HG03432 (cell line): ENCODE measurements at regions not wholly inside any gene's neighbourhood (a gene's known extent, or its start where the extent isn't known, plus 50 kb on each side); places are given as distances from the start of the nearest gene placed in this dataset.

Source experiments
- ATAC-seq: cut with Tn5 transposase; IDR thresholded peaks from one replicate; pipeline ENCODE4 v1.9.1; 2021; ENCODE audit warnings: mild to moderate bottlenecking, moderate library complexity; ENCODE audit not compliant: unreplicated experiment

DNA sequence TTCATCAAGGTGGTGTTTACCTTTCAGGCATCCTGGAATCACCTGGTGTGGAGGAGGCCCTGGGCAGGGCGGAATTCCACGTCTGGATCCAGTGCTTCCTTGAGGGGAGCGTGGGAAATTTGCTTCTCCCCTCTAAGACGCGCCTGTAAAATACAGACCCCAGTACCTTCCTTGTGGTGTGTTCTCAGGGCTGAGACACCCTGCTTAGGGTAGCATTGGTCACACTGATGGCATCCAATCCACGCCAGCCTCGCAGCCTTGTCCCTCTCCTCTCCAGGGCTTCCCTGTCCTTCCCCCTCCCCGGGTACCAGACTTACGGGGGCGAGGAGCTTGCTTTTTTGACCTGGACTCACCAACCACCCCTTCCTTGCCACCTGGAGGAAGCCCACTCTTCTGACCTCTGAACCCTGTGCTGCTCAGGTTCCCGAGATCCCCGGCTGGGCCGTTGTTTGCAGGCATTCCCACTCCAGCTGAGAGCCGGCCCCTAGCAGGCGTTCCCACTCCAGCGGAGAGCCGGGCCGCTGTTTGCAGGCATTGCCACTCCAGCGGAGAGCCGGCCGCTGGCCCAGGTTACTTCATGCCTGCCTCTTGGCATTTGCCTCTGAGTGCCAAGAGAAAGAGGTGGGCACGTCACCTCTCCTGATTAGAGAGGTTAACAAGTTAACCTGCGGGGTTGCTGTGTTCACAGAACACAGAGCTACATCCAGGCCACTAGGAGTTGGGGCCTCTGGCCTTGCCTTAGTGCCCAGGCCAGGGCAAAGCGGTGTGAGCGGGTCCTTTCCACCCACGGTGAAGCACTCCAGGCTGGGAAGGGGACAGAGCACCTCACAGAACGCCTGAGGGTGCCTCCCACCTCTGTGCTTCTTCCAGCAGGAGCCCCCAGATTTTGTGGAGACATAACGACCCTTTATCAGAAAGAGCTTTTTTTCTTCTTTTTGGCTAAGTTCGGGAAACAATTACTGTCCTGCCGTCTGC, 254.0 kb upstream of the PPP2R2D start:
- ATAC-seq = no peak

DNA sequence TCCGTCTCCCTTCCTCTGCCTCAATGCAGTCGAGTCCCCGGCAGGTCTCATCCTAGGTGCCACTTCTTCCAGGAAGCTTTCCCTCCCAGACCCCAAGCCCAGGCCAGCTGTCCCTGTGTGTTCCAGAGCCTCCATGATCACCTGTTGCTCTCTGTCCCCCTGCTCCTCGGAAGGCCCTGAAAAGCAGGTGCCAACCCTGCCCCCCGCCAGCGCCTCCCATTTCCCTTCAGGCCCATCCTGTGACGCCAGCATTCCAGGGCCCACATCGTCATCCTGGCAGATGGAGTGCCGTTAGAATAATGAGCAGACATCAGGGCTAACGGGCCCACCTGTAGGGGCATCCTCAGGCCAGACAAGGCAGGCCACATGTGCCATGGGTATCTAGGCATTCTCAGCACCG, 253.0 kb upstream of the PPP2R2D start:
- ATAC-seq = no peak

- ATAC-seq = no peak
Measured at GRCh38 chr10:131648386-131649020, 252.3 kb upstream of the PPP2R2D start.

DNA sequence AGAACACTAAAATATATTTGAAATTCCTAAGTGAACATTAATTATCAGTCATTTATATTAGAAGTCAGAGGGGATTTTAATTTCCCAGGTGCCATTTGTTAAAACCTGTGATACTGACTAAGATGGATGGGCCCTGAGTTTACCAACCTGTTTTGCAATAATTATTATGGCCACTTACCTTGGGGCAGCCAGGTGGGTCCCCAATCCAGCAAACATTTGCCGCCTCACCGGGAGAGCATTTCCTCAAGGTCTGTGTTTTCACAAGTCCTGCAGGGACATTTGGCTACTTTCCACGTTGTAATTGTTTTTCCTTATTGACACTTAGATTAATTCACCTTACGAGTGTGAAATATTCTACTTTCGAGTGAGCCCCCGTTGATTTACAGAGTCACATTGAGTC, 251.2 kb upstream of the PPP2R2D start:
- ATAC-seq = no peak

- no peak for ATAC-seq
Measured at GRCh38 chr10:131650169-131650705, 250.6 kb upstream of the PPP2R2D start.

DNA sequence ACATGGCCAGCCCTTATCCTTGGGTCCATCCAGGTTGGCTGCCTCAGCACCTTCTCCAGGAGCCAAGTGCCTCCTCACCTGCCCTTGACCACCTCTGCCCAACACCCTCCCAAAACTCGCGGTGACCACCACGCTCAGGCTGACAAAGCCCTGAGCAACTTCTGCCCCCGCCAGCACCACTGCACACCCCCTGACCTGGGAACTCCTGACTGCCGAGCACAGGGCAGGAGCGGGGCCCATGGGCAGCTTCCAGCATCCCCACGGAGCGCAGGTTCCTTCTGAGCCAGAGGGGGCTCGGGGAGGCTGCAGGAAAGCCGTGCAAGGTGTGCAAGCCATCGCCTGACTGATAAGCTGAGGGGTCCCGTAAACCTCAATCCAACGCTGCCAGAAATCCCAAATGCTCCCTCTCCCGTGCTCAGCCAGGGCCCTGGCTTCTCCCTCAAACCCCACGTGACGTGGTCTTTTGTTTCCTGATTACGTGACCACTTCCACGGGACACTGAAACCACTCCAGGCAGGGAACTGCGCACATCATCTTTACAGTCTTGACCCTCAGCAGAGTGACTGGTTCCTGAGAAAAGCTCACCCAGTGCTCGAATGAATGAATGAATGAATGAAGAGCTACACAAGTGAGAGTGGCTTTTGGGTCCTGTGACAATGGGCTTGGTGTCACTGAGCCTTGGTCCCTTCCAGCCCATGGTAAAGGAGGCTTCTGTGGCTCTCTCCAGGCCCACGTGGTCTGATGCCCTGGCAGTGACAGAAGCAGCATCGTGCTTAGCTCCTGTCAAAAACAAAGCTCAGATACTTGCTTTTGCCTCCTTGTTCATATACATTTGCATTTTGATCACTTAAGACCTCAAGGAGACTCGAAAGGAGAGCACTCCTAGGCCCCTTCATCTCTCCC, 249.8 kb upstream of the PPP2R2D start:
- ATAC-seq = no peak

DNA sequence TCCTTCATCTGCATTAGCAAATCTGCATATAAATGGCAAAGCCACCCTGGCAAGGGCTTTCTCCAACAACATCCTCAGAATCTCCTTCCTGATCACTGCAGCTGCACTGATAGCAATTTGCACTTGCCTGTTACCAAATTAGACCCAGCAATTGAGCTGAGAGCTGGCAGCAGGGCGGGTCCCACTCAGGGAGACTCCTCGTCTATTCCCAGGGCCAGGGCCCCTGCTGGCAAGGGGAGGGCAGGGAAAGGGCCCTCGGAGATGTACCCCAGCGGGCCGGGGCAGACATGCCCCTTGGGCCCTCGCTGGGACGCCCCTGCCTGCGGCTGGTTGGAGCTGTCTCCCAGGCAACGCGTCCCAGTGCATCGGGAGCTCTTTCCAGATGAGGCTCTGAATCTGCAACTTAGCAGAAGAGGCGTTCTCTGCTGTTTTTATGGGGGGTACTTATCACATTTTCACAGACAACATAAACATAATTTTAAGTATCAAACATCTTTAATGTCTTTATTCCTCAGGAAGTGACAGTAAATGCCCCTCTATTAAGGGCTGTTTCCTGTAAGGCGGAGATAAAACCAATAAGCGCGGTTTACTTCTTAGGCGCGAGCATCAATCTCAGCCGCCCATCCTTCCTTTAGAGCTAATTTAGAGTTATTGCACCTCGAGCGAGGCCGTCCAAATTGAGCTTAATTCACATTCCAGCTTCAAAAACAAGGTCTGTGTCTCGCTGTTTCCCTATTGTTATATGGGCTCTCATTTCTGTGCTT, 249.0 kb upstream of the PPP2R2D start:
- no peak for ATAC-seq

GRCh38 chr10:131652438-131653139, 248.2 kb upstream of the PPP2R2D start:
- no peak for ATAC-seq

- no peak for ATAC-seq
Measured at GRCh38 chr10:131653140-131653539, 247.7 kb upstream of the PPP2R2D start.

DNA sequence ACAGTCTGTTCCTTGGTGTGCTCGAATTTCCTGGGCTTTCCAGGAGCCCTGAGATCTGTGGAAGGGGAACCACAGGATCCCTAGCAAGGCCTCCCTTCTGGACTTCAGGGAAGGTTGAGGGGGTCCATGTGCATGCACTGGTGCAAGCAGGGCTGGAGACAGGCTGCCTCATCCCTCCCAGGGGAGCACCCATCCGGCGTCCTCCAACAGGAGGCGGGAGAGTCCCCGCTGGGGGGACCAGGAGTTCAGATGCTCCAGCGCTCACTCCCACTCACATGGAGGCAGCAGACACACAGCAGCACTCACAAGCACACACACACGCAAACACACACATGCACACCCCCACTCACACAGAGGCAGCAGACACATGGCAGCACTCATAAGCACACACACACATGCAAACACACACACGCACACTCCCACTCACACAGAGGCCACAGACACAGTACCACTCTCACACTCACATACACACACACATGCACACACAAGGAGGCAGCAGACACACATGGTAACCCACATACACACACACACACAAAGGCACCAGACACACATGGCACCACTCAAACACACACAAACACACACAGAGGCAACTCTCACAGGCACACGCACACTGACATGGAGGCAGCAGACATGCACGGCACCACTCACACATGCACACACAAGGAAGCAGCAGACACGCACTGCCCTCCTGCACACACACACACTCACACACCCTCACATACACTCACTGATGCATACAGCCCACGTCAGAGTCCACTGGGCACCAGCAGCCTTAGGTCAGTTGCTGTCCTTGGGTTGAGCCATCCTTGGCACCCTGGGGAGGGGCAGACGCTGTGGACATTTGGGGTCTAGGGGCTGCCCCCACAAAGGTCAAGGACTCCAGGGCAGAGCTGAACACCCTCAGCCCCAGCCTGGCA, 247.0 kb upstream of the PPP2R2D start:
- no peak for ATAC-seq

DNA sequence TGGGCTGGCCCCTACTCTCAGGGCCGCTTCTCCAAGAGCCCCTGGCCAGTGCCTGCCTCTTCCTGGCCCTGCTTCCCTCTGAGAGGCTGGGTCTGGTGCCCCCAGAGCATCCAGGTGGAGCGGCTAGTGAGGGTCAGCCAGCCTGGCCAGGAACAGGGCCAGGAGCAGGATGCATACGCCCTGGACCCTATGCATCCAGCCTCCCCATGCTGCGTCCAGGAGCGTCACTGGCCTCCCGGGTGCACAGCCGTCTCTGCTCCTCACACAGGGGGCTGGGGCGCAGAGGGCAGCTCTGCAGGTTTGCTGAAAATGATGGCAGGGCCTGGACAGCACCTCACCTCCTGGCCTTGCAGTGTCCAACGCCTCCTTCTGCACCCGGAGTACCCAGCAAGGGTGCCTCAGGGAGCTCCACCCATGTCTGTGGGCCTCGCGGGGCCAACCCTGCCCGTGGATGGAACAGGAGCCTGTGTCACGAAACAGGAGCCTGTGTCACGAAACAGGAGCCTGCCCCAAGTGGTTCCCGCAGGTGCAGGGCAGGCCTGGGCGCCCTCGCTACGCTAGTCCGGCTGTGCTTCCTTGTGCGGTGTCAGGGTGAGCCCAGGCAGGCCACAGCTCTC, 246.2 kb upstream of the PPP2R2D start:
- ATAC-seq = no peak

GRCh38 chr10:131655101-131655849, 245.5 kb upstream of the PPP2R2D start:
- ATAC-seq = no peak

- ATAC-seq = no peak
Measured at GRCh38 chr10:131656009-131656408, 244.8 kb upstream of the PPP2R2D start.

DNA sequence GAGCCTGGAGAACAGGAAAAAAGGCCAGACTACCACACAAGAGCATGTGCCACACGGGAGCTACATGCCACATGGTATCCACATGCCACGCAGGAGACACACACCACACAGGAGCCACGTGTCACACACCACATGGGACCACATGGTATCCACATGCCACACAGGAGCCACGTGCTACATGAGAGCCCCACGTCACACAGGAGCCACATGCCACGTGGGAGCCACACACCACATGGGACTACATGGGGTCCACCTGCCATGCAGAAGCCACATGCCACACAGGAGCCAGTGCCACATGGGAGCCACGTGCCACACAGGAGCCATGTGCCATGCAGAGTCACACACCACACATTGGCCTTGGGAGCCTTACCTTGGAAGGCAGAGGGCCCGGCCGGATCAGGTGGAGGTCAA, 244.4 kb upstream of the PPP2R2D start:
- ATAC-seq = no peak

DNA sequence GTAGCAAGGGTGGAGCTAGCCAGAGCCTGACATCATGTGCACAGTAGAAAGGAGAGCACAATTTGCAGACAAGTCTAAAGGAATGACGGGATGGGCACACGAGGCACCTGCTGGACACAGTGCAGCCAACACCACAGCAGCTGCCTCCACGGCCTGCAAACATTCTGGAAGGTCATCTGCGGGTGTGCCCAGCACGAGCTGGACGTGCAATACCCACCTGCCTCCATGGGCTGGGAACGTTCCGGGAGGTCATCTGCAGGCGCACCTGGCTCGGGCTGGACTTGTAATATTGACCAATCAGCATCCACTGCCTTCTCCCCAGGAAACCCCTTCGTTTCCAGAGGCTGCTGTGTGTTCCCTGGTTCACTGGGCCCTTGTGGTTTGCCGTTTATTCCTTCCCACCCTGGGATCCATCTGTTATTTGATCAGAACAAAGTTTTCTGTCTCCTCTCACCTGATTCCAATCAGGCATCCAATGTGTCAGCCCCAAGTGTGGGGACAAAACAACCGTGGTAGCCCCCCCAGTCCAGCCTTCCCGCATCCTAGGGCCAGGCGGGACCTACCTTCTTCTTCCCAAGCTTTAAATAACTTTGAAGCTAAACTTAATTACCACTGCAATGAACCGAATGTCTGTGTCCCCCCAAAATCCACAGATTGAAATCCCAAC, 243.4 kb upstream of the PPP2R2D start:
- no peak for ATAC-seq

GRCh38 chr10:131657985-131658330, 242.8 kb upstream of the PPP2R2D start:
- no peak for ATAC-seq
